HepG2 (cell line): ENCODE measurements at regions not wholly inside any gene's neighbourhood (a gene's known extent, or its start where the extent isn't known, plus 50 kb on each side); places are given as distances from the start of the nearest gene placed in this dataset.

ENCODE experiments used
- ATAC-seq: fragments of 200-7000 bp; cut with Tn5 transposase; 3 replicates; pipeline ENCODE4 v1.9.1; 2020; ENCODE audit warnings: mild to moderate bottlenecking, moderate library complexity
- BruUV-seq: library from RNA; stranded (reverse); fragments of 400-500 nt; replicated peaks from 2 replicates; lab custom pipeline; 2021; lab: Mats Ljungman, UMichigan
- CTCF ChIA-PET: fragments of 300-600 bp; formaldehyde crosslinking; extraction: SDS; loops from one replicate; lab custom pipeline; 2021; ENCODE audit warnings: low total read pairs, inconsistent platforms, low intra/inter-chr PET ratio; lab: Yijun Ruan, JAX
- POLR2A ChIA-PET: fragments of 350-600 bp; sonication (Branson Sonifier 250); formaldehyde crosslinking; loops from one replicate; lab custom pipeline; 2020; ENCODE audit warnings: antibody characterized with exemption, inconsistent platforms; lab: Yijun Ruan, JAX
- DNase-seq: peaks from one replicate; pipeline ENCODE4 v3.0.0-alpha.2; 2015; ENCODE audit warnings: low spot score
- FAIRE-seq: peaks from 3 replicates; lab custom pipeline; 2011; peaks lifted over from hg19 to GRCh38; lab: Jason Lieb, UNC
- H2AFZ ChIP-seq: one replicate; pipeline ENCODE4 v1.6.1; 2011; ENCODE audit warnings: low read length, inconsistent platforms
- H3K27ac ChIP-seq: fragments of 300-600 bp; 3 replicates; pipeline ENCODE4 v1.8.0; 2011; ENCODE audit warnings: mixed run types, mild to moderate bottlenecking, mixed read lengths, low read length, inconsistent platforms; ENCODE audit not compliant: insufficient read depth; ENCODE audit errors: extremely low read length
- H3K27me3 ChIP-seq, 2 experiments: fragments of 200-600 bp in 1 of 2; 2 replicates in 1 of 2; 3 replicates in 1 of 2; pipeline versions ENCODE4 v1.6.0 to v1.8.0; 2011; ENCODE audit warnings: low read length in 2 of 2, mild to moderate bottlenecking in 2 of 2, moderate library complexity in 2 of 2, inconsistent platforms in 1 of 2; ENCODE audit not compliant: insufficient read depth in 2 of 2, control insufficient read depth in 1 of 2
- H3K36me3 ChIP-seq, 2 experiments: fragments of 200-600 bp in 1 of 2; replicated peaks in 1 of 2; 2 replicates in 1 of 2; 3 replicates in 1 of 2; pipeline versions ENCODE4 v1.5.1 to v1.8.0; 2011; ENCODE audit warnings: low read length in 2 of 2, inconsistent platforms in 1 of 2; ENCODE audit not compliant: insufficient read depth in 2 of 2, control insufficient read depth in 1 of 2
- H3K4me1 ChIP-seq: 2 replicates; pipeline ENCODE4 v1.5.1; 2012; ENCODE audit warnings: low read length, inconsistent platforms; ENCODE audit not compliant: insufficient read depth
- H3K4me2 ChIP-seq: 2 replicates; pipeline ENCODE4 v1.6.0; 2011; ENCODE audit warnings: low read depth, low read length, inconsistent platforms
- H3K4me3 ChIP-seq, 3 experiments: fragments of 200-600 bp in 1 of 3; sonication (generic), shearing (Covaris generic) in 1 of 3; replicated peaks in 1 of 3; 2 replicates each; pipeline ENCODE4 v1.5.1; 2011 to 2016; ENCODE audit warnings: low read length in 3 of 3, inconsistent platforms in 2 of 3, low read depth in 2 of 3, mild to moderate bottlenecking in 2 of 3, control low read depth in 1 of 3, mixed read lengths in 1 of 3; ENCODE audit not compliant: insufficient read depth in 1 of 3
- H3K79me2 ChIP-seq: one replicate; pipeline ENCODE4 v1.6.1; 2011; ENCODE audit warnings: low read length, inconsistent platforms; ENCODE audit not compliant: insufficient read depth
- H3K9ac ChIP-seq: 2 replicates; pipeline ENCODE4 v1.6.0; 2011; ENCODE audit warnings: mild to moderate bottlenecking, low read depth, low read length, inconsistent platforms; ENCODE audit not compliant: insufficient read depth
- H3K9me3 ChIP-seq: 2 replicates; pipeline ENCODE4 v1.5.1; 2012; ENCODE audit warnings: mild to moderate bottlenecking, low read length
- H4K20me1 ChIP-seq: 2 replicates; pipeline ENCODE4 v1.6.0; 2011; ENCODE audit warnings: inconsistent platforms, mild to moderate bottlenecking, low read length, moderate library complexity; ENCODE audit not compliant: insufficient read depth
- MXI1 ChIP-seq: IDR thresholded peaks from 3 replicates; pipeline ENCODE4 v1.6.1; 2012; ENCODE audit warnings: low read depth, low read length, inconsistent platforms, borderline replicate concordance
- NFYC ChIP-seq: IDR thresholded peaks from 2 replicates; pipeline ENCODE4 v1.6.1; 2016; ENCODE audit warnings: missing genetic modification reagents, missing compliant biosample characterization
- ZNF615 ChIP-seq: sonication (generic); formaldehyde crosslinking; IDR thresholded peaks from 2 replicates; pipeline ENCODE4 v1.5.0; 2020; ENCODE audit warnings: mild to moderate bottlenecking, missing genetic modification reagents, borderline replicate concordance
- WGBS: methylation state at CpG from one replicate; pipeline ENCODE4 v1.1.6; 2017; ENCODE audit warnings: low lambda C conversion rate; 5-methylcytosine and 5-hydroxymethylcytosine counted together
- in situ Hi-C: cut with HindIII; loops from 2 replicates; pipeline ENCODE4 v1.10.0; 2017; ENCODE audit warnings: low pct_unique_long_range_greater_than_20kb; ENCODE audit not compliant: extremely low pct_ligation_motif_present
- intact Hi-C: fragments of 100-400 bp; cut with micrococcal nuclease; formaldehyde crosslinking; loops from one replicate; pipeline ENCODE4 v1.10.0; 2022; ENCODE audit not compliant: unreplicated experiment
- TF ChIP-seq, protein P1 (sequence below): sonication (generic); formaldehyde crosslinking; IDR thresholded peaks from one replicate; pipeline ENCODE4 v1.5.1; 2020; ENCODE audit warnings: mild to moderate bottlenecking, missing genetic modification reagents; ENCODE audit errors: not compliant biosample characterization
- TF ChIP-seq, protein P2 (sequence below): sonication (generic); formaldehyde crosslinking; IDR thresholded peaks from 2 replicates; pipeline ENCODE4 v1.5.0; 2020; ENCODE audit warnings: missing genetic modification reagents

DNA sequence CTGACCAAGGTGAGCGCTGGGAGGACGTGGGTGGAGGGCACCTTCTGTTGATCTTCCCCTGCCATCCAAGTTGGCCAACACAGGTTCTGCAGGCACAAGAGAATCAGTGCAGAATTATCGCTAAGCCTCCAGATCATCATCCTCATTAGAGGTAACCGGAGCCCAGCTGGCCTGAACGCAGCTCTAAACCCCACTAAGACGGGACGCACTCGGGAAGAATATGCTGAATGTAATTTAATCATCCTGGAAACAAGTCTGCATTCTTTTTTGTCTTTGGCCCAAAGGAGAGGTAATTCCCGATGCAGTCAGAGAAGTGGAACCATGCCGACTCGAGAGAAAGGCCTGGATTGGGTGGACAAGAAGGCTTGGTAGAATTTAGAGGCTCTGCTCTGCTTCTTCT, 111.0 kb upstream of the GSC start:
- no TSS peak for BruUV-seq
- Histone ChIP-seq H2AFZ (no peak overlapping the region), H3K9ac (no peak overlapping the region), H3K4me2 (no peak overlapping the region), H3K27me3 (peaks cover 2 to 39% of the 10 kb centered on the region in 2 experiments; a peak in 4 of 5 replicates), H3K36me3 (no peaks in the 10 kb centered on the region), H4K20me1 (no peaks in the 10 kb centered on the region), H3K27ac (no peak overlapping the region), H3K4me1 (no peaks in the 10 kb centered on the region), H3K4me3 (no peak overlapping the region), H3K9me3 (no peaks in the 10 kb centered on the region), H3K79me2 (no peaks in the 10 kb centered on the region)
- ChIA-PET POLR2A (no interaction called here), CTCF (no interaction called here)
- WGBS, result 41% methylated on average over 11 of the region's 11 CpGs
- intact Hi-C loops (no loop called here), in situ Hi-C loops (no loop called here)
- FAIRE-seq (no peak), ATAC-seq (no peak), DNase-seq (no peak)
- TF ChIP-seq, protein P1, sequence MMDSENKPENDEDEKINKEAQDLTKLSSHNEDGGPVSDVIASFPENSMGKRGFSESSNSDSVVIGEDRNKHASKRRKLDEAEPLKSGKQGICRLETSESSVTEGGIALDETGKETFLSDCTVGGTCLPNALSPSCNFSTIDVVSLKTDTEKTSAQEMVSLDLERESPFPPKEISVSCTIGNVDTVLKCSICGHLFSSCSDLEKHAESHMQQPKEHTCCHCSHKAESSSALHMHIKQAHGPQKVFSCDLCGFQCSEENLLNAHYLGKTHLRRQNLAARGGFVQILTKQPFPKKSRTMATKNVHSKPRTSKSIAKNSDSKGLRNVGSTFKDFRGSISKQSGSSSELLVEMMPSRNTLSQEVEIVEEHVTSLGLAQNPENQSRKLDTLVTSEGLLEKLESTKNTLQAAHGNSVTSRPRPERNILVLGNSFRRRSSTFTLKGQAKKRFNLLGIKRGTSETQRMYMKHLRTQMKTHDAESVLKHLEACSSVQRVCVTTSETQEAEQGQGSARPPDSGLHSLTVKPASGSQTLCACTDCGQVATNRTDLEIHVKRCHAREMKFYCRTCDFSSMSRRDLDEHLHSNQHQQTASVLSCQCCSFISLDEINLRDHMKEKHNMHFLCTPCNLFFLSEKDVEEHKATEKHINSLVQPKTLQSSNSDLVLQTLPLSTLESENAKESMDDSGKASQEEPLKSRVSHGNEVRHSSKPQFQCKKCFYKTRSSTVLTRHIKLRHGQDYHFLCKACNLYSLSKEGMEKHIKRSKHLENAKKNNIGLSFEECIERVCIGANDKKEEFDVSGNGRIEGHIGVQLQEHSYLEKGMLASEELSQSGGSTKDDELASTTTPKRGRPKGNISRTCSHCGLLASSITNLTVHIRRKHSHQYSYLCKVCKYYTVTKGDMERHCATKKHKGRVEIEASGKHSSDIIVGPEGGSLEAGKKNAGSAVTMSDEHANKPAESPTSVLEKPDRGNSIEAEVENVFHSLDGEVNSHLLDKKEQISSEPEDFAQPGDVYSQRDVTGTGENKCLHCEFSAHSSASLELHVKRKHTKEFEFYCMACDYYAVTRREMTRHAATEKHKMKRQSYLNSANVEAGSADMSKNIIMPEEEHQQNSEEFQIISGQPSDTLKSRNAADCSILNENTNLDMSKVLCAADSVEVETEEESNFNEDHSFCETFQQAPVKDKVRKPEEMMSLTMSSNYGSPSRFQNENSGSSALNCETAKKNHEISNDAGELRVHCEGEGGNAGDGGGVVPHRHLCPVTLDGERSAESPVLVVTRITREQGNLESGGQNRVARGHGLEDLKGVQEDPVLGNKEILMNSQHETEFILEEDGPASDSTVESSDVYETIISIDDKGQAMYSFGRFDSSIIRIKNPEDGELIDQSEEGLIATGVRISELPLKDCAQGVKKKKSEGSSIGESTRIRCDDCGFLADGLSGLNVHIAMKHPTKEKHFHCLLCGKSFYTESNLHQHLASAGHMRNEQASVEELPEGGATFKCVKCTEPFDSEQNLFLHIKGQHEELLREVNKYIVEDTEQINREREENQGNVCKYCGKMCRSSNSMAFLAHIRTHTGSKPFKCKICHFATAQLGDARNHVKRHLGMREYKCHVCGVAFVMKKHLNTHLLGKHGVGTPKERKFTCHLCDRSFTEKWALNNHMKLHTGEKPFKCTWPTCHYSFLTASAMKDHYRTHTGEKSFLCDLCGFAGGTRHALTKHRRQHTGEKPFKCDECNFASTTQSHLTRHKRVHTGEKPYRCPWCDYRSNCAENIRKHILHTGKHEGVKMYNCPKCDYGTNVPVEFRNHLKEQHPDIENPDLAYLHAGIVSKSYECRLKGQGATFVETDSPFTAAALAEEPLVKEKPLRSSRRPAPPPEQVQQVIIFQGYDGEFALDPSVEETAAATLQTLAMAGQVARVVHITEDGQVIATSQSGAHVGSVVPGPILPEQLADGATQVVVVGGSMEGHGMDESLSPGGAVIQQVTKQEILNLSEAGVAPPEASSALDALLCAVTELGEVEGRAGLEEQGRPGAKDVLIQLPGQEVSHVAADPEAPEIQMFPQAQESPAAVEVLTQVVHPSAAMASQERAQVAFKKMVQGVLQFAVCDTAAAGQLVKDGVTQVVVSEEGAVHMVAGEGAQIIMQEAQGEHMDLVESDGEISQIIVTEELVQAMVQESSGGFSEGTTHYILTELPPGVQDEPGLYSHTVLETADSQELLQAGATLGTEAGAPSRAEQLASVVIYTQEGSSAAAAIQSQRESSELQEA (CRISPR knock-in tag), result no peak
- TF ChIP-seq ZNF615 (CRISPR knock-in tag) (no peak), MXI1 (no peak), NFYC (CRISPR knock-in tag) (no peak)
- TF ChIP-seq, protein P2, sequence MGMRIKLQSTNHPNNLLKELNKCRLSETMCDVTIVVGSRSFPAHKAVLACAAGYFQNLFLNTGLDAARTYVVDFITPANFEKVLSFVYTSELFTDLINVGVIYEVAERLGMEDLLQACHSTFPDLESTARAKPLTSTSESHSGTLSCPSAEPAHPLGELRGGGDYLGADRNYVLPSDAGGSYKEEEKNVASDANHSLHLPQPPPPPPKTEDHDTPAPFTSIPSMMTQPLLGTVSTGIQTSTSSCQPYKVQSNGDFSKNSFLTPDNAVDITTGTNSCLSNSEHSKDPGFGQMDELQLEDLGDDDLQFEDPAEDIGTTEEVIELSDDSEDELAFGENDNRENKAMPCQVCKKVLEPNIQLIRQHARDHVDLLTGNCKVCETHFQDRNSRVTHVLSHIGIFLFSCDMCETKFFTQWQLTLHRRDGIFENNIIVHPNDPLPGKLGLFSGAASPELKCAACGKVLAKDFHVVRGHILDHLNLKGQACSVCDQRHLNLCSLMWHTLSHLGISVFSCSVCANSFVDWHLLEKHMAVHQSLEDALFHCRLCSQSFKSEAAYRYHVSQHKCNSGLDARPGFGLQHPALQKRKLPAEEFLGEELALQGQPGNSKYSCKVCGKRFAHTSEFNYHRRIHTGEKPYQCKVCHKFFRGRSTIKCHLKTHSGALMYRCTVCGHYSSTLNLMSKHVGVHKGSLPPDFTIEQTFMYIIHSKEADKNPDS (CRISPR knock-in tag), result no peak
